ENCODE measurements at regions not wholly inside any gene's neighbourhood (a gene's known extent, or its start where the extent isn't known, plus 50 kb on each side); places are given as distances from the start of the nearest gene placed in this dataset.

- TF ChIP-seq, protein P1, sequence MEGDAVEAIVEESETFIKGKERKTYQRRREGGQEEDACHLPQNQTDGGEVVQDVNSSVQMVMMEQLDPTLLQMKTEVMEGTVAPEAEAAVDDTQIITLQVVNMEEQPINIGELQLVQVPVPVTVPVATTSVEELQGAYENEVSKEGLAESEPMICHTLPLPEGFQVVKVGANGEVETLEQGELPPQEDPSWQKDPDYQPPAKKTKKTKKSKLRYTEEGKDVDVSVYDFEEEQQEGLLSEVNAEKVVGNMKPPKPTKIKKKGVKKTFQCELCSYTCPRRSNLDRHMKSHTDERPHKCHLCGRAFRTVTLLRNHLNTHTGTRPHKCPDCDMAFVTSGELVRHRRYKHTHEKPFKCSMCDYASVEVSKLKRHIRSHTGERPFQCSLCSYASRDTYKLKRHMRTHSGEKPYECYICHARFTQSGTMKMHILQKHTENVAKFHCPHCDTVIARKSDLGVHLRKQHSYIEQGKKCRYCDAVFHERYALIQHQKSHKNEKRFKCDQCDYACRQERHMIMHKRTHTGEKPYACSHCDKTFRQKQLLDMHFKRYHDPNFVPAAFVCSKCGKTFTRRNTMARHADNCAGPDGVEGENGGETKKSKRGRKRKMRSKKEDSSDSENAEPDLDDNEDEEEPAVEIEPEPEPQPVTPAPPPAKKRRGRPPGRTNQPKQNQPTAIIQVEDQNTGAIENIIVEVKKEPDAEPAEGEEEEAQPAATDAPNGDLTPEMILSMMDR (IDR thresholded peaks at IDR 0.05): no peak
- TF ChIP-seq POLR2A (IDR thresholded peaks at IDR 0.05; ENCODE audit: low read depth): no peak
Measured at GRCh38 chr3:135834465-135834864, 131.1 kb upstream of the PPP2R3A start.
